ENCODE measurements at regions not wholly inside any gene's neighbourhood (a gene's known extent, or its start where the extent isn't known, plus 50 kb on each side); places are given as distances from the start of the nearest gene placed in this dataset.
"Not testable (repeated sequence)": the region's sequence is repeated elsewhere in the genome, so short reads cannot be mapped to it uniquely, and the experiment has no call there.

GRCh38 chr12:83753904-83754303 is 1067.2 kb downstream of the TMTC2 start:
- DNase-seq, result no peak
- Histone ChIP-seq H3K27ac (no peak overlapping the region), H3K9me3 (replicated peaks) (no peaks in the 10 kb centered on the region), H3K27me3 (no peaks in the 10 kb centered on the region; the same call in 1 of the 2 replicates), H3K4me3 (no peak overlapping the region), H3K36me3 (no peaks in the 10 kb centered on the region), H3K4me1 (no peaks in the 10 kb centered on the region)

GRCh38 chr12:83753205-83753604 is 1066.5 kb downstream of the TMTC2 start:
- H3K4me3 ChIP-seq, result no peak overlapping the region
- H3K4me1 ChIP-seq, result no peaks in the 10 kb centered on the region
- no peak overlapping the region for H3K27ac ChIP-seq
- no peak for DNase-seq
- H3K27me3 ChIP-seq, result no peaks in the 10 kb centered on the region; the same call in 1 of the 2 replicates
- H3K9me3 ChIP-seq (replicated peaks), result no peaks in the 10 kb centered on the region
- H3K36me3 ChIP-seq, result no peaks in the 10 kb centered on the region

- Histone ChIP-seq H3K4me3 (no peak overlapping the region), H3K27me3 (no peaks in the 10 kb centered on the region), H3K36me3 (no peaks in the 10 kb centered on the region), H3K4me1 (no peaks in the 10 kb centered on the region), H3K9me3 (replicated peaks) (no peaks in the 10 kb centered on the region), H3K27ac (no peak overlapping the region)
- DNase-seq, result no peak
Observed at GRCh38 chr12:83739607-83740006, 1052.9 kb downstream of the TMTC2 start.

- DNase-seq, result no peak
- Histone ChIP-seq H3K27me3 (no peaks in the 10 kb centered on the region), H3K9me3 (replicated peaks) (no peaks in the 10 kb centered on the region)
Observed at GRCh38 chr12:83710851-83711250, 1024.1 kb downstream of the TMTC2 start.

GRCh38 chr12:83709899-83710298 is 1023.2 kb downstream of the TMTC2 start:
- Histone ChIP-seq H3K4me1 (no peaks in the 10 kb centered on the region), H3K27me3 (no peaks in the 10 kb centered on the region), H3K4me3 (no peak overlapping the region), H3K9me3 (replicated peaks) (no peaks in the 10 kb centered on the region), H3K36me3 (no peaks in the 10 kb centered on the region), H3K27ac (no peak overlapping the region)
- DNase-seq, result no peak

More at GRCh38 chr12:83710851-83711250, 1024.1 kb downstream of the TMTC2 start:
- Histone ChIP-seq H3K36me3 (no peaks in the 10 kb centered on the region), H3K4me1 (no peaks in the 10 kb centered on the region), H3K27ac (no peak overlapping the region), H3K4me3 (no peak overlapping the region)

- no peak overlapping the region for H3K27ac ChIP-seq
- H3K4me1 ChIP-seq, result no peaks in the 10 kb centered on the region
- no peaks in the 10 kb centered on the region for H3K27me3 ChIP-seq
- DNase-seq, result peak in 1 of 2 experiments; percentile 2
- no peaks in the 10 kb centered on the region for H3K9me3 ChIP-seq (replicated peaks)
- no peak overlapping the region for H3K4me3 ChIP-seq
- H3K36me3 ChIP-seq, result no peaks in the 10 kb centered on the region
Observed at GRCh38 chr12:83700838-83701237, 1014.1 kb downstream of the TMTC2 start.

GRCh38 chr12:83696311-83696710 is 1009.6 kb downstream of the TMTC2 start:
- not testable (repeated sequence) for DNase-seq; H3K4me1 ChIP-seq; H3K27me3 ChIP-seq; H3K36me3 ChIP-seq; H3K27ac ChIP-seq; H3K4me3 ChIP-seq; H3K9me3 ChIP-seq (replicated peaks)

- H3K27me3 ChIP-seq, result no peaks in the 10 kb centered on the region
- H3K4me1 ChIP-seq, result no peaks in the 10 kb centered on the region
- DNase-seq, result no peak
- no peak overlapping the region for H3K27ac ChIP-seq
- no peaks in the 10 kb centered on the region for H3K9me3 ChIP-seq (replicated peaks)
- H3K36me3 ChIP-seq, result no peaks in the 10 kb centered on the region
- H3K4me3 ChIP-seq, result no peak overlapping the region
Observed at GRCh38 chr12:83691730-83692129, 1005.0 kb downstream of the TMTC2 start.

- H3K4me3 ChIP-seq, result no peak overlapping the region
- no peaks in the 10 kb centered on the region for H3K4me1 ChIP-seq
- H3K36me3 ChIP-seq, result no peaks in the 10 kb centered on the region
- H3K9me3 ChIP-seq (replicated peaks), result no peaks in the 10 kb centered on the region
- no peak overlapping the region for H3K27ac ChIP-seq
- no peak for DNase-seq
- H3K27me3 ChIP-seq, result no peaks in the 10 kb centered on the region
Observed at GRCh38 chr12:83690465-83690864, 1003.8 kb downstream of the TMTC2 start.

GRCh38 chr12:83689333-83689732 is 1002.6 kb downstream of the TMTC2 start:
- Histone ChIP-seq H3K9me3 (replicated peaks) (no peaks in the 10 kb centered on the region), H3K4me3 (no peak overlapping the region), H3K27ac (no peak overlapping the region), H3K27me3 (no peaks in the 10 kb centered on the region), H3K36me3 (no peaks in the 10 kb centered on the region), H3K4me1 (no peaks in the 10 kb centered on the region)
- no peak for DNase-seq

GRCh38 chr12:83676781-83677295 is 990.1 kb downstream of the TMTC2 start:
- Histone ChIP-seq H3K36me3 (no peaks in the 10 kb centered on the region), H3K9me3 (replicated peaks) (no peaks in the 10 kb centered on the region), H3K4me1 (no peaks in the 10 kb centered on the region), H3K27ac (no peak overlapping the region), H3K27me3 (no peaks in the 10 kb centered on the region), H3K4me3 (no peak overlapping the region)
- DNase-seq, result no peak

GRCh38 chr12:83666690-83667089 is 980.0 kb downstream of the TMTC2 start:
- no peak overlapping the region for H3K27ac ChIP-seq
- DNase-seq, result no peak

GRCh38 chr12:83665634-83666218 is 979.0 kb downstream of the TMTC2 start:
- Histone ChIP-seq H3K27me3 (no peaks in the 10 kb centered on the region), H3K4me1 (no peaks in the 10 kb centered on the region), H3K4me3 (no peak overlapping the region), H3K9me3 (replicated peaks) (no peaks in the 10 kb centered on the region), H3K27ac (no peak overlapping the region), H3K36me3 (no peaks in the 10 kb centered on the region)
- DNase-seq, result no peak

More at GRCh38 chr12:83666690-83667089, 980.0 kb downstream of the TMTC2 start:
- H3K36me3 ChIP-seq, result no peaks in the 10 kb centered on the region
- no peak overlapping the region for H3K4me3 ChIP-seq
- H3K9me3 ChIP-seq (replicated peaks), result no peaks in the 10 kb centered on the region
- no peaks in the 10 kb centered on the region for H3K4me1 ChIP-seq
- no peaks in the 10 kb centered on the region for H3K27me3 ChIP-seq

- Histone ChIP-seq H3K27me3 (no peaks in the 10 kb centered on the region), H3K4me1 (no peaks in the 10 kb centered on the region), H3K4me3 (no peak overlapping the region), H3K27ac (no peak overlapping the region), H3K9me3 (replicated peaks) (no peaks in the 10 kb centered on the region), H3K36me3 (no peaks in the 10 kb centered on the region)
- DNase-seq, result peak in 1 of 2 experiments; percentile 20
Observed at GRCh38 chr12:83664650-83665049, 977.9 kb downstream of the TMTC2 start.

- H3K27me3 ChIP-seq, result no peaks in the 10 kb centered on the region
- H3K9me3 ChIP-seq (replicated peaks), result no peaks in the 10 kb centered on the region
- DNase-seq, result no peak
- H3K27ac ChIP-seq, result no peak overlapping the region
- H3K36me3 ChIP-seq, result no peaks in the 10 kb centered on the region
- H3K4me3 ChIP-seq, result no peak overlapping the region
- no peaks in the 10 kb centered on the region for H3K4me1 ChIP-seq
Observed at GRCh38 chr12:83660727-83661358, 974.1 kb downstream of the TMTC2 start.

GRCh38 chr12:83659321-83659720 is 972.6 kb downstream of the TMTC2 start:
- Histone ChIP-seq H3K4me3 (no peak overlapping the region), H3K27ac (no peak overlapping the region), H3K36me3 (no peaks in the 10 kb centered on the region), H3K4me1 (no peaks in the 10 kb centered on the region), H3K9me3 (replicated peaks) (no peaks in the 10 kb centered on the region), H3K27me3 (no peaks in the 10 kb centered on the region)
- DNase-seq, result no peak
